Neuronal stem cell (in vitro differentiated cells): ENCODE measurements at regions not wholly inside any gene's neighbourhood (a gene's known extent, or its start where the extent isn't known, plus 50 kb on each side); places are given as distances from the start of the nearest gene placed in this dataset.

Source experiments
- DNase-seq: peaks from one replicate; pipeline ENCODE4 v3.0.0-alpha.2; 2013; ENCODE audit warnings: low spot score
- H2AFZ ChIP-seq: one replicate; pipeline ENCODE4 v1.6.1; 2013; ENCODE audit warnings: mild to moderate bottlenecking, low read length, inconsistent platforms
- H2AK5ac ChIP-seq: 2 replicates; pipeline ENCODE4 v1.6.1; 2013; ENCODE audit warnings: low read depth, mild to moderate bottlenecking, inconsistent platforms, low read length, moderate library complexity, mixed read lengths
- H2BK120ac ChIP-seq: 2 replicates; pipeline ENCODE4 v1.6.1; 2013; ENCODE audit warnings: low read depth, mild to moderate bottlenecking, inconsistent platforms, low read length, moderate library complexity, mixed read lengths
- H2BK12ac ChIP-seq: one replicate; pipeline ENCODE4 v1.6.1; 2013; ENCODE audit warnings: low read length, inconsistent platforms
- H2BK15ac ChIP-seq: 2 replicates; pipeline ENCODE4 v1.6.1; 2013; ENCODE audit warnings: mild to moderate bottlenecking, low read length, inconsistent platforms, mixed read lengths
- H2BK5ac ChIP-seq: one replicate; pipeline ENCODE4 v1.6.1; 2013; ENCODE audit warnings: inconsistent platforms, mild to moderate bottlenecking, low read length, moderate library complexity
- H3K14ac ChIP-seq: one replicate; pipeline ENCODE4 v1.6.1; 2013; ENCODE audit warnings: low read length, inconsistent platforms
- H3K18ac ChIP-seq: 2 replicates; pipeline ENCODE4 v1.6.1; 2013; ENCODE audit warnings: low read length, inconsistent platforms
- H3K23ac ChIP-seq: 2 replicates; pipeline ENCODE4 v1.6.1; 2013; ENCODE audit warnings: low read depth, mild to moderate bottlenecking, mixed read lengths, low read length, inconsistent platforms; ENCODE audit not compliant: poor library complexity
- H3K27ac ChIP-seq: replicated peaks from 3 replicates; pipeline ENCODE4 v1.5.1; 2013; ENCODE audit warnings: low read length, inconsistent platforms
- H3K27me3 ChIP-seq, 3 experiments: 2 replicates each; pipeline ENCODE4 v1.6.1; 2013; ENCODE audit warnings: low read length in 3 of 3, mild to moderate bottlenecking in 2 of 3, inconsistent platforms in 1 of 3, low read depth in 1 of 3, mixed read lengths in 1 of 3, moderate library complexity in 1 of 3; ENCODE audit not compliant: control insufficient read depth in 3 of 3, insufficient read depth in 3 of 3
- H3K36me3 ChIP-seq, 2 donors: replicated peaks in 1 of 2; 2 replicates each; pipeline ENCODE4 v1.6.1; 2013; ENCODE audit warnings: low read length in 2 of 2; ENCODE audit not compliant: control insufficient read depth in 2 of 2, insufficient read depth in 2 of 2
- H3K4ac ChIP-seq: 2 replicates; pipeline ENCODE4 v1.6.1; 2013; ENCODE audit warnings: inconsistent platforms, mild to moderate bottlenecking, low read length, moderate library complexity
- H3K4me1 ChIP-seq, 2 donors: 1 replicate in 1 of 2; 2 replicates in 1 of 2; pipeline ENCODE4 v1.6.1; 2013; ENCODE audit warnings: low read length in 2 of 2, low read depth in 1 of 2; ENCODE audit not compliant: control insufficient read depth in 2 of 2, insufficient read depth in 1 of 2
- H3K4me2 ChIP-seq: one replicate; pipeline ENCODE4 v1.6.1; 2013; ENCODE audit warnings: mild to moderate bottlenecking, low read length, inconsistent platforms; ENCODE audit not compliant: insufficient read depth, poor library complexity, severe bottlenecking
- H3K4me3 ChIP-seq, 2 donors: 2 replicates each; pipeline ENCODE4 v1.5.1; 2013; ENCODE audit warnings: low read length in 2 of 2, mild to moderate bottlenecking in 2 of 2, inconsistent platforms in 1 of 2, moderate library complexity in 1 of 2
- H3K79me1 ChIP-seq: one replicate; pipeline ENCODE4 v1.6.1; 2013; ENCODE audit warnings: low read depth, mild to moderate bottlenecking, inconsistent platforms, low read length, moderate library complexity
- H3K9ac ChIP-seq: one replicate; pipeline ENCODE4 v1.6.1; 2013; ENCODE audit warnings: mild to moderate bottlenecking, low read depth, low read length, inconsistent platforms; ENCODE audit not compliant: poor library complexity
- H3K9me3 ChIP-seq, 2 donors: replicated peaks in 1 of 2; 2 replicates each; pipeline versions ENCODE3 to v1.6.1; 2013; ENCODE audit warnings: low read length in 2 of 2, mild to moderate bottlenecking in 2 of 2, inconsistent platforms in 1 of 2, low read depth in 1 of 2, mixed read lengths in 1 of 2, moderate library complexity in 1 of 2; ENCODE audit not compliant: control insufficient read depth in 2 of 2, insufficient read depth in 1 of 2
- H4K8ac ChIP-seq: one replicate; pipeline ENCODE4 v1.6.1; 2013; ENCODE audit warnings: low read depth, mild to moderate bottlenecking, inconsistent platforms, low read length, moderate library complexity
- H4K91ac ChIP-seq: one replicate; pipeline ENCODE4 v1.6.1; 2013; ENCODE audit warnings: low read length, low read depth, mild to moderate bottlenecking, inconsistent platforms; ENCODE audit not compliant: poor library complexity
- WGBS, 2 donors: extraction: QIAGEN DNeasy Blood & Tissue Kit; methylation state at CpG; one replicate each; pipeline ENCODE4 v1.1.7; 2013; ENCODE audit warnings: missing lambda C conversion rate in 2 of 2, mixed read lengths in 1 of 2; ENCODE audit not compliant: insufficient read length in 2 of 2, insufficient replicate concordance in 1 of 2; ENCODE audit errors: extremely low coverage in 2 of 2; 5-methylcytosine and 5-hydroxymethylcytosine counted together

DNA sequence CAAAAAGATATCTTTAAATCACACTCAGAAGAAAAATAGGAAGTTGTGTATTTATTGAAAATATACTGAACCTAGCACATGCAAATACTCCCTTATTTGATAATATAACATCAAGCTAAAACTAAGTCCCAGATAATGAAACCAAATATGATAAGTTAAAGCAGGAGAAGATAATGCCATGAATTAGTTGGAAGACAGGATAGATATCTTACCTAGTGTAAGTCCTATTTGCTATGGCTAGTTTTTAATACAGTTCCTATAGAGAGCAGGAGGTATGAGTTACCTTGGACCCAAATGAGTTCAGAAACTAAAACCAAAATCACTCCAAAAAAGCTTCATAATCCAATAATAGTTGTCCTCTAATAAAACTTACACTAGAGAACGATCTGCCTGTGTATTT, 1407.1 kb upstream of the MIR17HG start:
- H3K4me1 ChIP-seq: no peaks in the 10 kb centered on the region
- no peak overlapping the region for H3K23ac ChIP-seq
- H3K9ac ChIP-seq: no peak overlapping the region
- WGBS, 2 donors: no CpG with 5 or more reads among the region's 1 CpG
- H4K8ac ChIP-seq: no peak overlapping the region
- H3K18ac ChIP-seq: no peak overlapping the region
- no peak overlapping the region for H2BK12ac ChIP-seq
- no peak overlapping the region for H3K4ac ChIP-seq
- H3K27me3 ChIP-seq: no peaks in the 10 kb centered on the region
- no peak overlapping the region for H3K4me3 ChIP-seq
- H3K79me1 ChIP-seq: no peaks in the 10 kb centered on the region
- no peak for DNase-seq
- H4K91ac ChIP-seq: no peak overlapping the region
- H2BK120ac ChIP-seq: no peak overlapping the region
- H3K36me3 ChIP-seq: no peaks in the 10 kb centered on the region
- H2AFZ ChIP-seq: no peak overlapping the region
- no peak overlapping the region for H3K14ac ChIP-seq
- no peak overlapping the region for H2AK5ac ChIP-seq
- no peaks in the 10 kb centered on the region for H3K9me3 ChIP-seq
- H3K4me2 ChIP-seq: no peak overlapping the region
- H2BK15ac ChIP-seq: no peak overlapping the region
- no peak overlapping the region for H3K27ac ChIP-seq
- H2BK5ac ChIP-seq: no peak overlapping the region

- H3K27ac ChIP-seq: no peak overlapping the region
- no peak overlapping the region for H3K4ac ChIP-seq
- H3K9ac ChIP-seq: no peak overlapping the region
- H2BK120ac ChIP-seq: no peak overlapping the region
- no peak overlapping the region for H3K4me3 ChIP-seq
- H2BK5ac ChIP-seq: no peak overlapping the region
- no peak for DNase-seq
- no peak overlapping the region for H2BK12ac ChIP-seq
- no peaks in the 10 kb centered on the region for H3K79me1 ChIP-seq
- H3K23ac ChIP-seq: no peak overlapping the region
- H2AFZ ChIP-seq: no peak overlapping the region
- no peak overlapping the region for H3K14ac ChIP-seq
- H3K36me3 ChIP-seq: no peaks in the 10 kb centered on the region
- no peaks in the 10 kb centered on the region for H3K4me1 ChIP-seq
- H3K18ac ChIP-seq: no peak overlapping the region
- H2BK15ac ChIP-seq: no peak overlapping the region
- H3K4me2 ChIP-seq: no peak overlapping the region
- no peak overlapping the region for H4K8ac ChIP-seq
- H3K9me3 ChIP-seq: no peaks in the 10 kb centered on the region
- H2AK5ac ChIP-seq: no peak overlapping the region
- no peaks in the 10 kb centered on the region for H3K27me3 ChIP-seq
- H4K91ac ChIP-seq: no peak overlapping the region
These were observed 1404.3 kb upstream of the MIR17HG start for GRCh38 chr13:89943139-89943538.

GRCh38 chr13:89950225-89950624, 1397.3 kb upstream of the MIR17HG start:
- Histone ChIP-seq H2BK15ac (no peak overlapping the region), H4K8ac (no peak overlapping the region), H2AK5ac (no peak overlapping the region), H3K27ac (no peak overlapping the region), H3K23ac (no peak overlapping the region), H3K27me3 (no peaks in the 10 kb centered on the region), H3K9me3 (no peaks in the 10 kb centered on the region), H3K79me1 (no peaks in the 10 kb centered on the region), H3K4me2 (no peak overlapping the region), H3K18ac (no peak overlapping the region), H3K4ac (no peak overlapping the region), H3K14ac (no peak overlapping the region), H3K9ac (no peak overlapping the region), H2BK5ac (no peak overlapping the region), H2BK12ac (no peak overlapping the region), H2BK120ac (no peak overlapping the region), H4K91ac (no peak overlapping the region), H3K4me1 (no peaks in the 10 kb centered on the region), H3K4me3 (no peak overlapping the region), H2AFZ (no peak overlapping the region), H3K36me3 (no peaks in the 10 kb centered on the region)
- no peak for DNase-seq

- H3K18ac ChIP-seq: no peak overlapping the region
- no CpG with 5 or more reads among the region's 3 CpGs for WGBS, 2 donors
- H3K14ac ChIP-seq: no peak overlapping the region
- no peak overlapping the region for H3K4ac ChIP-seq
- H3K27ac ChIP-seq: no peak overlapping the region
- H2BK5ac ChIP-seq: no peak overlapping the region
- H3K4me3 ChIP-seq: no peak overlapping the region
- H2BK120ac ChIP-seq: no peak overlapping the region
- H3K9ac ChIP-seq: no peak overlapping the region
- H3K9me3 ChIP-seq: no peaks in the 10 kb centered on the region
- no peak overlapping the region for H2BK12ac ChIP-seq
- no peak for DNase-seq
- no peak overlapping the region for H2AK5ac ChIP-seq
- H4K91ac ChIP-seq: no peak overlapping the region
- H2AFZ ChIP-seq: no peak overlapping the region
- H4K8ac ChIP-seq: no peak overlapping the region
- no peaks in the 10 kb centered on the region for H3K4me1 ChIP-seq
- no peaks in the 10 kb centered on the region for H3K27me3 ChIP-seq
- no peaks in the 10 kb centered on the region for H3K79me1 ChIP-seq
- no peaks in the 10 kb centered on the region for H3K36me3 ChIP-seq
- no peak overlapping the region for H3K23ac ChIP-seq
- H3K4me2 ChIP-seq: no peak overlapping the region
- no peak overlapping the region for H2BK15ac ChIP-seq
These were observed 1396.1 kb upstream of the MIR17HG start for GRCh38 chr13:89951341-89951740.
